ENCODE measurements at regions not wholly inside any gene's neighbourhood (a gene's known extent, or its start where the extent isn't known, plus 50 kb on each side); places are given as distances from the start of the nearest gene placed in this dataset.

- DNase-seq, result no peak
Measured at GRCh38 chr1:69475021-69475420, 92.7 kb upstream of the LRRC7 start.

GRCh38 chr1:69479734-69480133 is 88.0 kb upstream of the LRRC7 start:
- no peak for DNase-seq

GRCh38 chr1:69483246-69483645 is 84.5 kb upstream of the LRRC7 start:
- no peak for DNase-seq

GRCh38 chr1:69485616-69486015 is 82.1 kb upstream of the LRRC7 start:
- DNase-seq, result no peak

- DNase-seq, result no peak
Measured at GRCh38 chr1:69491416-69491815, 76.3 kb upstream of the LRRC7 start.

GRCh38 chr1:69492286-69492685 is 75.4 kb upstream of the LRRC7 start:
- no peak for DNase-seq

- no peak for DNase-seq
Measured at GRCh38 chr1:69494221-69494620, 73.5 kb upstream of the LRRC7 start.

GRCh38 chr1:69497441-69498221 is 70.1 kb upstream of the LRRC7 start:
- no peak for DNase-seq

GRCh38 chr1:69498711-69499110 is 69.0 kb upstream of the LRRC7 start:
- no peak for DNase-seq

GRCh38 chr1:69499203-69499803 is 68.4 kb upstream of the LRRC7 start:
- DNase-seq, result no peak

GRCh38 chr1:69502991-69503390 is 64.7 kb upstream of the LRRC7 start:
- DNase-seq, result no peak

GRCh38 chr1:69504730-69505252 is 62.9 kb upstream of the LRRC7 start:
- DNase-seq, result no peak

GRCh38 chr1:69506311-69506710 is 61.4 kb upstream of the LRRC7 start:
- DNase-seq, result no peak

GRCh38 chr1:69506721-69507120 is 61.0 kb upstream of the LRRC7 start:
- DNase-seq, result no peak

- DNase-seq, result no peak
Measured at GRCh38 chr1:69510026-69510425, 57.7 kb upstream of the LRRC7 start.

- no peak for DNase-seq
Measured at GRCh38 chr1:69511426-69512192, 56.1 kb upstream of the LRRC7 start.

- DNase-seq, result no peak
Measured at GRCh38 chr1:69513601-69514000, 54.1 kb upstream of the LRRC7 start.

Data from COR-L47 (cell line).